GM23338 (cell line): ENCODE measurements at regions not wholly inside any gene's neighbourhood (a gene's known extent, or its start where the extent isn't known, plus 50 kb on each side); places are given as distances from the start of the nearest gene placed in this dataset.

Experiments used
- ATAC-seq: fragments of 200-7000 bp; cut with Tn5 transposase; 3 replicates; pipeline ENCODE4 v1.9.1; 2020
- DNase-seq: peaks from one replicate; pipeline ENCODE4 v3.0.0-alpha.2; 2015; ENCODE audit warnings: low spot score
- H2AFZ ChIP-seq: fragments of 200-600 bp; sonication (generic); 2 replicates; pipeline ENCODE4 v1.8.0; 2016; ENCODE audit warnings: antibody characterized with exemption, mild to moderate bottlenecking, moderate library complexity
- H3F3A ChIP-seq: fragments of 200-600 bp; sonication (generic); replicated peaks from 2 replicates; pipeline ENCODE4 v1.8.0; 2017; ENCODE audit warnings: antibody characterized with exemption, mixed run types, low read depth
- H3K27ac ChIP-seq: fragments of 200-600 bp; sonication (generic); 2 replicates; pipeline ENCODE4 v1.6.1; 2016; ENCODE audit warnings: low read depth
- H3K27me3 ChIP-seq: fragments of 200-600 bp; sonication (generic); 2 replicates; pipeline ENCODE4 v1.8.0; 2016; ENCODE audit warnings: mild to moderate bottlenecking, mixed run types, moderate library complexity; ENCODE audit not compliant: insufficient read depth
- H3K36me3 ChIP-seq: fragments of 200-600 bp; sonication (generic); 2 replicates; pipeline ENCODE4 v1.8.0; 2016; ENCODE audit warnings: mild to moderate bottlenecking; ENCODE audit not compliant: insufficient read depth
- H3K4me1 ChIP-seq: fragments of 200-600 bp; sonication (generic); 2 replicates; pipeline ENCODE4 v1.8.0; 2016; ENCODE audit warnings: mild to moderate bottlenecking, moderate library complexity; ENCODE audit not compliant: insufficient read depth
- H3K4me2 ChIP-seq: fragments of 200-600 bp; sonication (generic); 2 replicates; pipeline ENCODE4 v1.7.1; 2017; ENCODE audit warnings: mixed run types
- H3K4me3 ChIP-seq: fragments of 200-600 bp; sonication (generic); 2 replicates; pipeline ENCODE4 v1.6.1; 2016; ENCODE audit warnings: mixed run types
- H3K79me2 ChIP-seq: fragments of 200-600 bp; sonication (generic); replicated peaks from 2 replicates; pipeline ENCODE4 v1.8.0; 2017; ENCODE audit warnings: mild to moderate bottlenecking; ENCODE audit not compliant: insufficient read depth
- H3K9me2 ChIP-seq: fragments of 200-600 bp; sonication (generic); 2 replicates; pipeline ENCODE4 v1.8.0; 2017; ENCODE audit not compliant: insufficient read depth
- H4K20me1 ChIP-seq: fragments of 200-600 bp; sonication (generic); replicated peaks from 2 replicates; pipeline ENCODE4 v1.8.0; 2017; ENCODE audit warnings: mild to moderate bottlenecking; ENCODE audit not compliant: insufficient read depth
- H3K27ac Mint-ChIP-seq: 2 replicates; pipeline ENCODE4 v1.8.0; 2020; ENCODE audit warnings: inconsistent platforms, mild to moderate bottlenecking, moderate library complexity, mixed read lengths
- H3K27me3 Mint-ChIP-seq: 3 replicates; pipeline ENCODE4 v1.8.0; 2022; ENCODE audit warnings: low read depth, mild to moderate bottlenecking, moderate library complexity, mixed read lengths, inconsistent platforms; ENCODE audit not compliant: insufficient read depth, poor library complexity
- H3K36me3 Mint-ChIP-seq: 3 replicates; pipeline ENCODE4 v1.8.0; 2021; ENCODE audit warnings: low read depth, mild to moderate bottlenecking, inconsistent platforms, moderate library complexity, mixed read lengths
- H3K4me1 Mint-ChIP-seq: 3 replicates; pipeline ENCODE4 v1.8.0; 2020; ENCODE audit warnings: mild to moderate bottlenecking, inconsistent platforms, mixed read lengths
- H3K4me3 Mint-ChIP-seq: 3 replicates; pipeline ENCODE4 v1.8.0; 2021; ENCODE audit warnings: moderate library complexity, mild to moderate bottlenecking, inconsistent platforms, mixed read lengths
- H3K9me3 Mint-ChIP-seq: 3 replicates; pipeline ENCODE4 v1.8.0; 2020; ENCODE audit warnings: moderate library complexity, mild to moderate bottlenecking, inconsistent platforms, mixed read lengths
- CREB1 ChIP-seq: fragments of 250-450 bp; sonication (Bioruptor Pico); IDR thresholded peaks from 2 replicates; pipeline ENCODE4 v1.5.0; 2020; ENCODE audit warnings: low read depth, mild to moderate bottlenecking, moderate library complexity
- CTCF ChIP-seq, 2 experiments: fragments of 200-600 bp in 1 of 2; sonication (generic) in 1 of 2; conservative IDR thresholded peaks; 2 replicates each; pipeline versions ENCODE4 v1.5.1 to v1.6.1; 2016 to 2017; ENCODE audit warnings: antibody characterized with exemption in 2 of 2, low read depth in 2 of 2, mild to moderate bottlenecking in 2 of 2, moderate library complexity in 1 of 2
- EZH2 ChIP-seq: fragments of 200-600 bp; sonication (generic); IDR thresholded peaks from one replicate; pipeline ENCODE4 v1.8.0; 2017; ENCODE audit warnings: antibody characterized with exemption, mild to moderate bottlenecking, low read depth; ENCODE audit not compliant: unreplicated experiment
- EZH2phosphoT487 ChIP-seq: fragments of 200-600 bp; sonication (generic); IDR thresholded peaks from one replicate; pipeline ENCODE4 v1.8.1; 2018; ENCODE audit warnings: antibody characterized with exemption; ENCODE audit not compliant: unreplicated experiment
- JUNB ChIP-seq: IDR thresholded peaks from one replicate; pipeline ENCODE4 v1.6.1; 2016; ENCODE audit warnings: antibody characterized with exemption; ENCODE audit not compliant: unreplicated experiment
- NANOG ChIP-seq: IDR thresholded peaks from 2 replicates; pipeline ENCODE4 v1.6.1; 2016; ENCODE audit warnings: antibody characterized with exemption, borderline replicate concordance
- POLR2AphosphoS5 ChIP-seq: IDR thresholded peaks from 2 replicates; pipeline ENCODE4 v1.6.1; 2016; ENCODE audit warnings: antibody characterized with exemption, low read depth
- REST ChIP-seq: IDR thresholded peaks from one replicate; pipeline ENCODE4 v1.6.1; 2018; ENCODE audit warnings: antibody characterized with exemption; ENCODE audit not compliant: unreplicated experiment
- STAT1 ChIP-seq: IDR thresholded peaks from one replicate; pipeline ENCODE4 v1.6.1; 2016; ENCODE audit warnings: antibody characterized with exemption; ENCODE audit not compliant: unreplicated experiment
- ZNF114 ChIP-seq: fragments of 250-450 bp; sonication (Bioruptor Pico); IDR thresholded peaks from 2 replicates; pipeline ENCODE4 v1.5.0; 2020; ENCODE audit warnings: mild to moderate bottlenecking, moderate library complexity
- ZNF331 ChIP-seq: fragments of 250-450 bp; sonication (Bioruptor Pico); IDR thresholded peaks from 2 replicates; pipeline ENCODE4 v1.5.0; 2020; ENCODE audit warnings: low read depth, mild to moderate bottlenecking, moderate library complexity
- ZNF462 ChIP-seq: fragments of 250-450 bp; sonication (Bioruptor Pico); IDR thresholded peaks from 2 replicates; pipeline ENCODE4 v1.5.0; 2020; ENCODE audit warnings: mild to moderate bottlenecking, moderate library complexity
- TF ChIP-seq, protein P1 (sequence below): IDR thresholded peaks from 2 replicates; pipeline ENCODE4 v1.6.1; 2016; ENCODE audit warnings: antibody characterized with exemption

- Histone ChIP-seq H3K4me2 (peak overlapping the region; percentile 73), H3K36me3 (no peaks in the 10 kb centered on the region), H2AFZ (no peak overlapping the region), H3K4me3 (no peak overlapping the region), H4K20me1 (no peaks in the 10 kb centered on the region), H3F3A (0 out of 2 replicates have a peak, but pooled peaks cover 4% of the 10 kb centered on the region), H3K9me2 (no peaks in the 10 kb centered on the region), H3K4me1 (no peaks in the 10 kb centered on the region; the same call in 1 of the 2 replicates), H3K79me2 (no peaks in the 10 kb centered on the region), H3K27me3 (no peaks in the 10 kb centered on the region), H3K27ac (no peak overlapping the region)
- H3K4me3 Mint-ChIP-seq = peak overlapping the region; percentile 76
- ATAC-seq = no peak
- no peak overlapping the region for H3K27ac Mint-ChIP-seq
- peaks cover 19% of the 10 kb centered on the region for H3K27me3 Mint-ChIP-seq
- H3K4me1 Mint-ChIP-seq = no peaks in the 10 kb centered on the region; the same call in 2 of the 3 replicates
- H3K9me3 Mint-ChIP-seq = no peaks in the 10 kb centered on the region
- TF ChIP-seq NANOG = no peak
- TF ChIP-seq CREB1 (CRISPR knock-in tag) = no peak
- no peak for TF ChIP-seq ZNF331 (CRISPR knock-in tag)
- TF ChIP-seq EZH2phosphoT487 = no peak
- TF ChIP-seq POLR2AphosphoS5 = no peak
- TF ChIP-seq JUNB = no peak
- TF ChIP-seq, protein P1, sequence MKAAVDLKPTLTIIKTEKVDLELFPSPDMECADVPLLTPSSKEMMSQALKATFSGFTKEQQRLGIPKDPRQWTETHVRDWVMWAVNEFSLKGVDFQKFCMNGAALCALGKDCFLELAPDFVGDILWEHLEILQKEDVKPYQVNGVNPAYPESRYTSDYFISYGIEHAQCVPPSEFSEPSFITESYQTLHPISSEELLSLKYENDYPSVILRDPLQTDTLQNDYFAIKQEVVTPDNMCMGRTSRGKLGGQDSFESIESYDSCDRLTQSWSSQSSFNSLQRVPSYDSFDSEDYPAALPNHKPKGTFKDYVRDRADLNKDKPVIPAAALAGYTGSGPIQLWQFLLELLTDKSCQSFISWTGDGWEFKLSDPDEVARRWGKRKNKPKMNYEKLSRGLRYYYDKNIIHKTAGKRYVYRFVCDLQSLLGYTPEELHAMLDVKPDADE = no peak
- TF ChIP-seq STAT1 = no peak
- no peak for TF ChIP-seq ZNF114 (CRISPR knock-in tag)
- TF ChIP-seq REST = no peak
- TF ChIP-seq ZNF462 (CRISPR knock-in tag) = no peak
- no peak for TF ChIP-seq CTCF (conservative IDR thresholded peaks at IDR 0.05; ENCODE audit: low read depth in 2 of 2)
- no peak for TF ChIP-seq EZH2
- DNase-seq = no peak
- H3K36me3 Mint-ChIP-seq = no peaks in the 10 kb centered on the region
Measured at GRCh38 chr7:1289666-1290025, 57.0 kb downstream of the UNCX start.
